Karpas-422 (cell line): ENCODE measurements at regions not wholly inside any gene's neighbourhood (a gene's known extent, or its start where the extent isn't known, plus 50 kb on each side); places are given as distances from the start of the nearest gene placed in this dataset.

Experiments
- DNase-seq: peaks from one replicate; pipeline ENCODE4 v3.0.0-alpha.2; 2015
- H2AFZ ChIP-seq: fragments of 200-600 bp; sonication (generic); 2 replicates; pipeline ENCODE4 v1.6.1; 2014; ENCODE audit warnings: antibody characterized with exemption, low read length, mixed read lengths
- H3K27ac ChIP-seq: fragments of 200-600 bp; sonication (generic); 2 replicates; pipeline ENCODE4 v1.5.1; 2014; ENCODE audit warnings: mild to moderate bottlenecking, low read length, moderate library complexity
- H3K27me3 ChIP-seq: fragments of 200-600 bp; sonication (generic); 2 replicates; pipeline ENCODE4 v1.6.1; 2014; ENCODE audit warnings: low read length, mixed read lengths
- H3K36me3 ChIP-seq: fragments of 200-600 bp; sonication (generic); 2 replicates; pipeline ENCODE4 v1.6.1; 2014; ENCODE audit warnings: low read length, mixed read lengths; ENCODE audit not compliant: insufficient read depth
- H3K4me1 ChIP-seq: fragments of 200-600 bp; sonication (generic); 2 replicates; pipeline ENCODE4 v1.6.1; 2014; ENCODE audit warnings: mild to moderate bottlenecking, low read length, mixed read lengths
- H3K4me2 ChIP-seq: fragments of 200-600 bp; sonication (generic); 2 replicates; pipeline ENCODE4 v1.6.1; 2014; ENCODE audit warnings: low read length, low read depth, mild to moderate bottlenecking; ENCODE audit not compliant: poor library complexity, severe bottlenecking
- H3K4me3 ChIP-seq: fragments of 200-600 bp; sonication (generic); 2 replicates; pipeline ENCODE4 v1.5.1; 2014; ENCODE audit warnings: mild to moderate bottlenecking, antibody characterized with exemption, low read length, mixed read lengths
- H3K79me2 ChIP-seq: fragments of 200-600 bp; sonication (generic); 2 replicates; pipeline ENCODE4 v1.6.1; 2014; ENCODE audit warnings: mild to moderate bottlenecking, low read length, mixed read lengths
- H3K9ac ChIP-seq: fragments of 200-600 bp; sonication (generic); 2 replicates; pipeline ENCODE4 v1.6.0; 2014; ENCODE audit warnings: low read length
- H3K9me2 ChIP-seq: fragments of 200-600 bp; sonication (generic), shearing (Covaris generic); replicated peaks from 2 replicates; pipeline ENCODE4 v1.6.0; 2014; ENCODE audit warnings: mild to moderate bottlenecking, low read length, moderate library complexity; ENCODE audit not compliant: insufficient read depth
- H3K9me3 ChIP-seq: fragments of 300-700, 200-600 bp; sonication (generic); 2 replicates; pipeline ENCODE4 v1.6.1; 2014; ENCODE audit warnings: low read length, mixed read lengths
- H4K20me1 ChIP-seq: fragments of 200-600 bp; sonication (generic); 2 replicates; pipeline ENCODE4 v1.6.1; 2014; ENCODE audit warnings: mild to moderate bottlenecking, antibody characterized with exemption, low read length, low read depth; ENCODE audit not compliant: insufficient read depth

DNA sequence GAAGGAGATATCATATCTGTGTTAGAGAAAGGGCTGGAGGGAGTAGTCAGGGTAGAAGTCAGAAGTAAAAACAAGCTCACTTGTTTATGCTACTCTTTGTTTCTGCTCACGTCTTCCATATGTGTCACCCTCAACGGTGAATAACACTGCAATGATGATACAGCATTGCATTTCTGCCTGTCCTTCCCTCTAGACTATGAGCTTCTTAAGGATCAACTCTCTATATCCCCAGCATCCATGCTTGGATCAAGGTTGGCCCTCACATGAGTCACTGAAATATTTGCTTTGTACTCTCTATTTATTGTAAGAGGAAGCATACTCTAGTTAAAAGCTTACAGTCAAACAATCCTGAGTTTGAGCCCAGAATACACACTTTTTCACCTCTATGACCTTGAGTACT lies 406.0 kb downstream of the RFC3 start:
- Histone ChIP-seq H3K79me2 (no peaks in the 10 kb centered on the region), H3K9me2 (no peaks in the 10 kb centered on the region), H3K36me3 (no peaks in the 10 kb centered on the region), H4K20me1 (no peaks in the 10 kb centered on the region), H2AFZ (no peak overlapping the region), H3K27ac (no peak overlapping the region), H3K9ac (no peak overlapping the region), H3K4me3 (no peak overlapping the region), H3K4me1 (no peaks in the 10 kb centered on the region), H3K9me3 (no peaks in the 10 kb centered on the region; the same call in 1 of the 2 replicates), H3K4me2 (no peak overlapping the region), H3K27me3 (no peaks in the 10 kb centered on the region)
- no peak for DNase-seq

DNA sequence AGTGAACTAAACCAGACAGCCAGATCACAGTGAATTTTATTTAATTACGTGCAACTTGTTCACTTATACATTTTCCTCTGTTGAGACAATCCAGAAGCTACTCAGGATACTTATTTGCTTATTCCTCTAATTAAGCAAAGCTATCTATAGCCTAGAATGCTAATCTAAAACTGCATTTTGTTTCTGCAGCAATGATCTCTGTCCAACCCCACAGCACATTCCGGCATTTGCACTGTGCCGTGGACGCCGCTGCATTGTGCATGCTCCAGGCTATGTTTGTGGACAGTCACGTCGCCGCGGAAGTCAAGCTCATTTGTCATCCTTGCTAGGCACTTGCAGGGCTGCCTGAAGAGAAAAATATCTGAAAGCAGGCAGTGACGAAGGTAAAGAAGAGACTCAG lies 406.9 kb downstream of the RFC3 start:
- Histone ChIP-seq H3K4me2 (no peak overlapping the region), H3K27ac (no peak overlapping the region), H3K4me1 (no peaks in the 10 kb centered on the region), H4K20me1 (no peaks in the 10 kb centered on the region), H3K36me3 (no peaks in the 10 kb centered on the region), H3K79me2 (no peaks in the 10 kb centered on the region), H3K9ac (no peak overlapping the region), H3K9me3 (no peaks in the 10 kb centered on the region; the same call in 1 of the 2 replicates), H3K9me2 (no peaks in the 10 kb centered on the region), H3K27me3 (no peaks in the 10 kb centered on the region), H3K4me3 (no peak overlapping the region), H2AFZ (no peak overlapping the region)
- no peak for DNase-seq

DNA sequence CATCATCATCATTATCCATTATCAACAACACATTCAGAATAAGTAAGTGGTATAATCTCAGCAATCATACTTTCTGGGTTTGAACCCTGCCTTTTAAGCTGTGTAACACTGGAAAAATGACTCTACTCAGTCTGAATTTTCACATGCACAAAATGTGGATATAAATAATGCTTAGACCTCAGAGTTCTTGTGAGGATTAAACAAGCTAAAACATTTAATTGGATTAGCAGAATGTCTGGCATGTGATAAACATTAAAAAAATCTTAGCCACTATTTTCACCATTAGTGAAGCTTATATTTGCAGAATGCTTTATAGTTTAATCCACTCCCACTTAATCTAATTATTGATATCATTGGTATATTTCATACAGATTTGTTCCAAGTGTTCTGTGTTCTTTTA lies 412.3 kb downstream of the RFC3 start:
- Histone ChIP-seq H3K9me3 (no peaks in the 10 kb centered on the region; the same call in 1 of the 2 replicates), H3K4me1 (no peaks in the 10 kb centered on the region), H4K20me1 (no peaks in the 10 kb centered on the region), H3K79me2 (no peaks in the 10 kb centered on the region), H3K27me3 (no peaks in the 10 kb centered on the region), H3K9me2 (no peaks in the 10 kb centered on the region), H3K27ac (no peak overlapping the region), H2AFZ (no peak overlapping the region), H3K9ac (no peak overlapping the region), H3K36me3 (no peaks in the 10 kb centered on the region), H3K4me2 (no peak overlapping the region), H3K4me3 (no peak overlapping the region)
- DNase-seq, result no peak

DNA sequence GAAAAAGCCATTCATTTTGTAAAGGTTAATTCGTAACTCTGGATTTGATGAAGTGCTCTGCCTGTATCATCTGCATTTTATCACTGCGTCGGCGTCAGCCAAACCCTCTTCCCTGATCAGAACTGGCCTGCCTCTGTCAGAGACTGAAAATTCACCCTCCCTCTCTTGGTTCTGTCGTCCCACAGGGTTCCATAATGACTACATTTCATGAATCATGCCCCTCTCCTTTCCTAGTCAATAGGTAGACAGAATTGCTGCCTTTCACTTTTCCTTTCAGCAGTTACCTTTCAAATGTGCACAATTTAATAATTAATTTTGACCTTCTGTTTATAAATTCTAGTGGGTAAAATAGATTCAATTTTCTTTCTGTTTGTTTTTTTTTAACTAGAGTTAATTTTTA lies 423.4 kb downstream of the RFC3 start:
- Histone ChIP-seq H3K79me2 (no peaks in the 10 kb centered on the region), H4K20me1 (no peaks in the 10 kb centered on the region), H3K27me3 (peaks cover 2% of the 10 kb centered on the region; the same call in 1 of the 2 replicates), H3K9me3 (no peaks in the 10 kb centered on the region), H3K9ac (no peak overlapping the region), H3K9me2 (no peaks in the 10 kb centered on the region), H2AFZ (no peak overlapping the region), H3K4me2 (no peak overlapping the region), H3K27ac (no peak overlapping the region), H3K36me3 (no peaks in the 10 kb centered on the region), H3K4me1 (no peaks in the 10 kb centered on the region), H3K4me3 (no peak overlapping the region)
- no peak for DNase-seq

DNA sequence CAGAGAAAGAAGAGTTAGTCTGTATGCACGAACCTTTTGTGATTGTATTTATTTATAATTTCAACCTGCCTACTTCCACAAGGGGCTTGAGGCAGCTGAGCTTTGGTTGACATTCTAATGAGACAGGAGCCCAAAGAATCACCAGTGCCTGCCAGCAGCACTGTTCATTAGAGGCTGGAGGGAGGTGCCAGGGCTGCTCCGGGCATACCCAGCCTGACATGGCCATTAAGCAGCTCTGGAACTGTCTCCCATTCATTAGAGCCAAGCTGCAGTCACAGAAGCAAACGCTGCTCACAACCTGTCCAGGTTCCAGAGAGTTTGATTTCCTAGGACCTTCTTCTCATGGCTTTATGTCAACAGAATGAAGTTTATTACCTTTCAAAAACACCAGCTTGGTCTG lies 425.5 kb downstream of the RFC3 start:
- H3K9me2 ChIP-seq, result no peaks in the 10 kb centered on the region
- H3K4me1 ChIP-seq, result no peaks in the 10 kb centered on the region
- H3K4me3 ChIP-seq, result no peak overlapping the region
- H3K27me3 ChIP-seq, result 0 out of 2 replicates have a peak, but pooled peaks cover 2% of the 10 kb centered on the region
- H3K9me3 ChIP-seq, result no peaks in the 10 kb centered on the region
- DNase-seq, result no peak
- no peaks in the 10 kb centered on the region for H4K20me1 ChIP-seq
- no peak overlapping the region for H2AFZ ChIP-seq
- H3K9ac ChIP-seq, result no peak overlapping the region
- H3K36me3 ChIP-seq, result no peaks in the 10 kb centered on the region
- H3K79me2 ChIP-seq, result no peaks in the 10 kb centered on the region
- H3K27ac ChIP-seq, result no peak overlapping the region
- no peak overlapping the region for H3K4me2 ChIP-seq

DNA sequence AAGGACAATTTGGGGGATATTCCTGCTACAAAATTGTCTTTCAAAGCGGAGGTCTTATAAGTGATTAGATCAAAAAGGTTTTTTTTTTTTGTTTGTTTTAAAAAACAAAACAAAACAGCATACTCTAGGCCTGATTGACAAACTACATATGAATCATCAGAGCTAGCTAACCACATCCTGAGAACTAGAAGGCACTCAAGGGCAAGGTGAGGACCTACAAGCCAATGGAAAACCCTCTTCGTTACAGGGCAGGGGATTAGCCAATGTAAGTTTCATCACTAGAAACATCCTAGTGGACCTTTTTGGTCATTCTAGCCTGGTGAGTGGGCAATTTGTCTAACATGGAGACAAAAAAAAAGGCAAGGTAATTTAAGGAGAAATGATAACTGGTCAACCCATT lies 428.6 kb downstream of the RFC3 start:
- Histone ChIP-seq H3K9ac (no peak overlapping the region), H3K36me3 (no peaks in the 10 kb centered on the region), H3K4me3 (no peak overlapping the region), H2AFZ (no peak overlapping the region), H4K20me1 (no peaks in the 10 kb centered on the region), H3K27ac (no peak overlapping the region), H3K9me2 (no peaks in the 10 kb centered on the region), H3K4me2 (no peak overlapping the region), H3K79me2 (no peaks in the 10 kb centered on the region), H3K4me1 (no peaks in the 10 kb centered on the region), H3K9me3 (no peaks in the 10 kb centered on the region), H3K27me3 (0 out of 2 replicates have a peak, but pooled peaks cover 2% of the 10 kb centered on the region)
- DNase-seq, result no peak

DNA sequence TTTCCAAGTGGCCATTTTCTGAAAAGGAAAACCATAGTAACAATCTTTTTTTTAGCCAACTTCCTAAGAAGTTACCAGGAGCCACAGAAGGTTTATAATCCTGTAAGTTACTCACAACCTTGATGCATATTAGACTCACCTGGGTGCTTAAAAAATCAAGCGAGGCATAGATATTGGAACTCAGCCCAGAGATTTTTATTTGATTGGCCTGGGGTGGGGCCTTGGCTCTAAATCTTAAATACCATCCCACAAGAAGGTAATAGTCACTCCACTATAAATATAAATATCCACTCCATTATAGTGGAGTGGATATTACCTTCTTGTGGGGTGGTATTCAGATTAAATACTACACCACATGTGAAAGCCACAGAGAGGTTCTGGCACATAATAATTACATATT lies 429.6 kb downstream of the RFC3 start:
- DNase-seq, result no peak
- no peaks in the 10 kb centered on the region for H3K9me3 ChIP-seq
- H3K4me2 ChIP-seq, result no peak overlapping the region
- H3K9ac ChIP-seq, result no peak overlapping the region
- H3K79me2 ChIP-seq, result no peaks in the 10 kb centered on the region
- H3K9me2 ChIP-seq, result no peaks in the 10 kb centered on the region
- H3K27ac ChIP-seq, result no peak overlapping the region
- H2AFZ ChIP-seq, result no peak overlapping the region
- no peaks in the 10 kb centered on the region for H4K20me1 ChIP-seq
- 0 out of 2 replicates have a peak, but pooled peaks cover 2% of the 10 kb centered on the region for H3K27me3 ChIP-seq
- no peak overlapping the region for H3K4me3 ChIP-seq
- no peaks in the 10 kb centered on the region for H3K36me3 ChIP-seq
- no peaks in the 10 kb centered on the region for H3K4me1 ChIP-seq

DNA sequence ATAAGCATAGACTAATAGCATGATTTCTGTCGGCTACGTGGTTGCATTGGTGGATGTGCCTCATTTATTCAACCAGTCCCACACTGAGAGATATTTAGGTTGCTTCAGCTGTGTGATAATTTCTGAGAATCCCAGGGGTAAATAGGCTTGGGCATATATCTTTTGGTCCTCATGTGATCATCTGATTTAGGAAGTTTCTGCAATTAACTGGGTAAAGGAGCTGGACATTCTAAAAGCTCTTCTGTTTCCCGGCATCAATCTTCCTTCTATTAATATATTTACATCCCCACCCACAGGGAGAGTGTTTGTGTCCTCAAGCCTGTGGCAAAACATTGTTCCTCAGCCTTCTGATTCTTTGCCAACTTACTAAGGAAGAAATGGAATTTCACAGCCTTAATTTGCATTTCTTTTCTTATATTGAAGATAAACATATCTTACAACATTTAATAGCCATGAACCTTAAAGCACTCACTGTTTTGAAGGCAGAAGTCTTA lies 431.6 kb downstream of the RFC3 start:
- Histone ChIP-seq H3K9me2 (no peaks in the 10 kb centered on the region), H3K4me2 (no peak overlapping the region), H3K79me2 (no peaks in the 10 kb centered on the region), H3K27me3 (no peaks in the 10 kb centered on the region), H3K9ac (no peak overlapping the region), H3K4me3 (no peak overlapping the region), H3K9me3 (no peaks in the 10 kb centered on the region), H3K27ac (no peak overlapping the region), H3K4me1 (no peaks in the 10 kb centered on the region), H2AFZ (no peak overlapping the region), H4K20me1 (no peaks in the 10 kb centered on the region), H3K36me3 (no peaks in the 10 kb centered on the region)
- no peak for DNase-seq
